ENCODE measurements at regions not wholly inside any gene's neighbourhood (a gene's known extent, or its start where the extent isn't known, plus 50 kb on each side); places are given as distances from the start of the nearest gene placed in this dataset.

DNA sequence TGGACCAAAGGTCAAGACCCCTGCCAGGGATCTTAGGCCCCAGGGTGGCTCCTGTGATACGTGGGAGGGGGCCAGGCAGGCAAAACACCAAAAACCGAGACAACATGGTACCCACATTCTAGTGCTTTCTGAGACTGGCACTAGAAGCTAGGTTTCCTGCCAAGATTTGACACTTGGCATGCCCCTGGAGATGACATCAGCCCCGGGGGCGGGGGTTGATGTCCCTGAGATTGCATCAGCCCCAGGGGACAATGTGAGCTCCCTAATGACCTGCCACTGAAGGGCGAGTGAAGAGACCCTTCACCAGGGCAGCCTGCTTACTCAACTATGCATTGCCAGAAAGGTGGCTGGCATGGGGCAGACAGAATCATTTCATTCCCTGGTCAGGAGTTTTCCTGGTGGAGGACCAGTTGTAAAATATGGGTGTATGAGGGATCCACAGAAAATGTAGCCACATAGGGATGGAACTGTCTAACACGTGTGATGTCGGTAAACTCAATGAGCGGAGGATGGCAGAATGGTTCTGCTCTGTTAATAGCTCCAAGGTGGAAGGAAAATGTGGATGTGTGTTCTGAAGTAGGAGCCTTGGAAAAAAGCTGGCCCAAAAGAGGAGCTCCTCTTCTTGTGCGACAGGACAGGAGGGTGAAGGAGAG, 219.7 kb downstream of the UNC5CL start:
- Mint-ChIP-seq H3K9me3 (no peaks in the 10 kb centered on the region), H3K27ac (no peak overlapping the region), H3K4me1 (no peaks in the 10 kb centered on the region), H3K4me3 (no peak overlapping the region), H3K36me3 (no peaks in the 10 kb centered on the region)
- ATAC-seq (no peak), DNase-seq (ENCODE audit: low spot score in 2 of 2) (no peak)

DNA sequence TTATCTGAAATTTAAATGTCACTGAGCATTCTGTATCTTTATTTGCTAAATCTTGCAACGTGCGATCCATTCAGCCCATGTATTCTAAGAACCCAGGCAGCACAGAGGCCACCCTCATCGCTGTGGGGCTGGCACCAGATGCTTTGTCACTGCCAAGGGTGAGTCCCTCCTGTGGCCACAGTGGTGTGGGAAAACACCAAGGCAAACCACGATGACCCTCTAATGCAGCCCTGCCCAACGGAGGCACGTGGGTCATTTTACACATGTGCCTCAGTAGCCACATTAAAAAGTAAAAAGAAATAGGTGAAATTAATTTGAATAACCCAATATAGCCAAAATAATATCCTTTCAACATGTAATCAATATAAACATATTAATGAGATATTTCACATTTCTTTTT, 221.7 kb downstream of the UNC5CL start:
- Mint-ChIP-seq H3K9me3 (no peaks in the 10 kb centered on the region), H3K4me3 (no peak overlapping the region), H3K4me1 (no peaks in the 10 kb centered on the region), H3K27ac (no peak overlapping the region), H3K36me3 (no peaks in the 10 kb centered on the region)
- ATAC-seq (no peak), DNase-seq (ENCODE audit: low spot score in 2 of 2) (no peak)

DNA sequence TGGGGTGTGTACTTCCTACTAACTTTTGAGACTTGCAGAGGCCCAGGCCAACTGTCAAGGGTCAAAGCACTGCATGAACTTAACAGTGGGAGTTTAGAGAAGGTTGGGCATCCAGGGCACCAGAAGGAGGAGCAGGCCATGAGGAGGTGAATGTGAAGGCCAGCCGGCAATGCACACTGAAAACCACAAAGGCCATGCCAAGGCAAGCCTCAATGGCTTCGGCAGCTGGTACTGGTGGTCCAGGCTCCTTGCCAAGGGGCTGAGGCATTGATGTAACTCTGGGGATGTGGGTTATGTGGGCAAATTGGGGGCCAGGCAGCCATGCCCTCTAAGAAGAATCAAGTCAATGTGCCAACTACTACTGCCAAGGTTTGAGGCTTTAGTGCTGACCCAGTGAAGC, 222.4 kb downstream of the UNC5CL start:
- H3K4me1 Mint-ChIP-seq, result no peaks in the 10 kb centered on the region
- no peaks in the 10 kb centered on the region for H3K36me3 Mint-ChIP-seq
- no peak overlapping the region for H3K27ac Mint-ChIP-seq
- H3K4me3 Mint-ChIP-seq, result no peak overlapping the region
- DNase-seq (ENCODE audit: low spot score in 2 of 2), result no peak
- H3K9me3 Mint-ChIP-seq, result no peaks in the 10 kb centered on the region
- no peak for ATAC-seq

DNA sequence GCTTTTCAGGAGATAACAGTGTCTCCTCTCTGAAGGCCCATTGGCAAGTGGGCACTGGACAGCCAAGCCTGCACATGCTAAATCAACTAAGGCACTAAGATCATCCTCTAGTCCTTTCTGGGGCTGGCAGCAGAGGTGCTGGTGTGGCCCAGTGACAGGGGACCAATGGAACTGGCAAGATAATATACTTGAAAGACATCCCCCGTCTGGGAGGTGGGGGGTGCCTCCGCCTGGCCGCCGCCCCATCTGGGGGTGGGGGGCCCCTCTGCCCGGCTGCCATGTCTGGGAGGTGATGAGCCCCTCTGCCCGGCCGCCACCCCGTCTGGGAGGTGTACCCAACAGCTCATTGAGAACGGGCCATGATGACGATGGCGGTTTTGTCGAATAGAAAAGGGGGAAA, 223.3 kb downstream of the UNC5CL start:
- H3K4me3 Mint-ChIP-seq, result no peak overlapping the region

DNA sequence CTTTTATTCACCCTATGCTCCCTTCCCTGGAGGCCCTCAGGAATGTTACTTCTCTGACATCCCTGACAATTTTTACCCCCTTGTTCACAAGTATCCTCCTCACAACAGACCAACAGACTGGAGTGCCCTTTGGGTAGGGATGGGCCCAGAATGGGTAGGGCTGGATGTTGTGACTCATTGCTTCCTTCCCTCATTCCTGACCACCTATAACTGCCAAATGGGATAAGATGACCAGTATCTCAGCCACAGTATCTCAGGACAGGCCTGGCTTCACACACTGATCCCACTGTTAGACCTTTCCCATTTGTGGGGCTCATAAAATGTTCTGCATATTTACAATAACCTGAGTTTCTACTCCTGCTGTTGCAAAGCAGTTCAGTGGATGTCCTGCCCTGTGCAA, 223.0 kb upstream of the LRFN2 start:
- no peak overlapping the region for H3K27ac Mint-ChIP-seq
- no peaks in the 10 kb centered on the region for H3K4me1 Mint-ChIP-seq
- DNase-seq (ENCODE audit: low spot score in 2 of 2) (no peak), ATAC-seq (no peak)
- H3K4me3 Mint-ChIP-seq, result no peak overlapping the region
- H3K9me3 Mint-ChIP-seq, result no peaks in the 10 kb centered on the region
- H3K36me3 Mint-ChIP-seq, result no peaks in the 10 kb centered on the region

More for the DNA sequence above, 223.3 kb downstream of the UNC5CL start:
- H3K9me3 Mint-ChIP-seq, result no peaks in the 10 kb centered on the region
- no peaks in the 10 kb centered on the region for H3K4me1 Mint-ChIP-seq
- H3K36me3 Mint-ChIP-seq, result no peaks in the 10 kb centered on the region
- ATAC-seq (no peak), DNase-seq (ENCODE audit: low spot score in 2 of 2) (no peak)
- no peak overlapping the region for H3K27ac Mint-ChIP-seq

DNA sequence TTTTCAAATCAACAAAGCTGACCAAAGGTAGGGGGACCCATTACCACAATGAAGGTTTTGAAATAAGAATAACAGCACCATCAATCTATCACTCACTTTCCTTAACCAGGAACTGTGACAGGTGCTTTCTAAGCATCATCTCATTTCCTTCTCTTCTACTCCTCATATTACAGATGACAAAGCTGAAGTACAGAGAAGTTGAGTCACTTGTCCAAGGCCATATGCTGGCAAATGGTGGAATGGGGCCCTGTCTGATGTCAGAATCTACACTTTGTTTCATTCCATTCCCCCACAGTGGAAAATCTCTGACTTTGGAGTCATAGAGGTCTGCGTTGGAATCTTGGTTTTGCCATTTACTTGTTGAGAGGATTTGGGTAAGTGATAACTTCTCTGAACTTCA, 222.5 kb upstream of the LRFN2 start:
- Mint-ChIP-seq H3K36me3 (no peaks in the 10 kb centered on the region), H3K9me3 (no peaks in the 10 kb centered on the region), H3K27ac (no peak overlapping the region), H3K4me3 (no peak overlapping the region), H3K4me1 (no peaks in the 10 kb centered on the region)
- ATAC-seq, result no peak
- no peak for DNase-seq (ENCODE audit: low spot score in 2 of 2)

DNA sequence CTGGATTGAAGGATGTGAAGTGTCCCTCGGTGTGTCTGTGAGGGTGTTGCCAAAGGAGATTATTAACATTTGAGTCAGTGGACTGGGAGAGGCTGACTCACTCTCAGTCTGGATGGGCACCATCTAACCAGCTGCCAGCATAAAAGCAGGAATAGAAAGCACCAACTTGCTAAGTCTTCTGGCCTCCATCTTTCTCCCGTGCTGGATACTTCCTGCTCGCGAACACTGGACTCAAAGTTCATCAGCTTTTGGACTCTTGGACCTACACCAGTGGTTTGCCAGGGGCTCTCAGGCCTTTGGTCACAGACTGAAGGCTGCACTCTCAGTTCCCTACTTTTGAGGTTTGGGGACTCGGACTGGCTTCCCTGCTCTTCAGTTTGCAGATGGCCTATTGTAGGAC, 220.3 kb upstream of the LRFN2 start:
- Mint-ChIP-seq H3K36me3 (no peaks in the 10 kb centered on the region), H3K9me3 (no peaks in the 10 kb centered on the region), H3K4me3 (no peak overlapping the region), H3K4me1 (peaks cover under 1% of the 10 kb centered on the region), H3K27ac (no peak overlapping the region)
- DNase-seq (ENCODE audit: low spot score in 2 of 2) (no peak), ATAC-seq (no peak)

DNA sequence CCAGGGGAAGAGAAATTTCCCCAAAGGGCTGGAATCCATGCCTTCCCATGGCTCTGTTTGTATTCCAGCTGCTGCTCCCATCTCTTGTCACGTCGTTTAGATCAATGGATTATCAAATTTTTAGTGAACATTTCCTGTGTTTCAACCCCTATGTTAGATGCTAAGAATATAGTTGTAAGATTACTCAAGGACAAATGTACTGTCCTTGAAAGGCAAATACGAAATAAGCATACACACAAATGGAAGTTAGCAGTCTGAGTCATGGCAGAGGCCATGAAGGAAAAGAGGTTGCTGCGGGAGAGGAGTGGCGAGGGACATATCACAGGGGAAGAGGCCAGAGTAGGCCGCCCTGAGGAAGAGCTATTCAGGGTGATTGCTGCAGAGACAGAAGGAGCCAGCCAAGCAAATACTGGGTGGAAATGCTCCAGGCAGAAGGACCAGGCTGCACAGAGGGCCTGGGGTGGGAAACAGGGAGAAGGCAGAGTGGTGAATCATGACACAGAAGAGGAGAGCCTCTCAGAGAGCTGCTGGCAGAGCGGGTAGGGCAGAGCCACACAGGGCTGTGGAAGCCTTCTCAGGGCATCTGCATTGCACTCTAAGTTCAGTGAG, 219.2 kb upstream of the LRFN2 start:
- Mint-ChIP-seq H3K9me3 (no peaks in the 10 kb centered on the region), H3K36me3 (no peaks in the 10 kb centered on the region)

DNA sequence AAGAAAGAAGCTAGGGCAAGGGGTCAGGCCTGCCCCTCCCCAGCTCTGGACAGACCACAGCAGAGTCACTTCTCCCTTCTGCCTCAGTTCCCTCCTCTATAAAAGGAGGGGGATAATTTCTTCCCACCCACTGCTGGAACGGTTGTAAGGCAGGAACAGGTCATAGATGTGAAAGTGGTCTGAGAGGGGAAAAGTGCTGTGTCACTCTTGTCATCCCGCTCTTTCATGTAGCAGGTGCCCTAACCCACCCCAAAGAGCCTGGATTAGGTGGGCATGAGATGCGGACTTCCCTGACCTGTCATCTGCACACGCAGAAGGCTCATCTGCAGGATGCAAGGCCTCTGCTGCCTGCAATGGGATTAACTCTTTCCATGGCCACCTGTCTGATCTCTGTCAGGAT, 218.2 kb upstream of the LRFN2 start:
- no peak for ATAC-seq
- Mint-ChIP-seq H3K9me3 (no peaks in the 10 kb centered on the region), H3K36me3 (no peaks in the 10 kb centered on the region), H3K4me1 (peaks cover 13% of the 10 kb centered on the region), H3K27ac (no peak overlapping the region), H3K4me3 (no peak overlapping the region)
- no peak for DNase-seq (ENCODE audit: low spot score in 2 of 2)

More for the DNA sequence above, 219.2 kb upstream of the LRFN2 start:
- no peak for DNase-seq (ENCODE audit: low spot score in 2 of 2)
- no peak for ATAC-seq
- no peak overlapping the region for H3K27ac Mint-ChIP-seq
- H3K4me1 Mint-ChIP-seq, result peaks cover 12% of the 10 kb centered on the region
- H3K4me3 Mint-ChIP-seq, result no peak overlapping the region

DNA sequence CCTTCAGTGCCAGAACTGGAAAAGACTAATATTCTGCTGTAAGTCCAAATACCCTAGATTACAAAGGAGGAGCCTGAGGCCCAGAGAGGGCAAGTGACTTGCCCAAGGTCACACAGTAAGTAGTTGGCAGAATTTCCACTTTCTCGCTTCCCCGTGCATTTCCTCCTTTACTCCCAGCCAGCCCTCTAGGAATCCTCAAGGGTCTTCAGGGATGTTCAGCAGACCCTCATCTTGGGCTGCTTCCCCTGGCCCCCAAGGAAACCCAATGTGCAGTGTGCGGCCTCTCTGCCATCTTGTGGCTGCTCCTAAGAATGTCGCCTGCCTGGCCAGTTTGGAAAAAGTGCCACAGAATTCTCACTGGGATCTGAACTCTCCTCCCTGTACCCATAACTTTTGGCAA, 217.7 kb upstream of the LRFN2 start:
- H3K27ac Mint-ChIP-seq, result no peak overlapping the region
- H3K4me3 Mint-ChIP-seq, result no peak overlapping the region
- H3K4me1 Mint-ChIP-seq, result peaks cover 13% of the 10 kb centered on the region
- ATAC-seq (no peak), DNase-seq (ENCODE audit: low spot score in 2 of 2) (no peak)
- H3K9me3 Mint-ChIP-seq, result no peaks in the 10 kb centered on the region
- H3K36me3 Mint-ChIP-seq, result no peaks in the 10 kb centered on the region

DNA sequence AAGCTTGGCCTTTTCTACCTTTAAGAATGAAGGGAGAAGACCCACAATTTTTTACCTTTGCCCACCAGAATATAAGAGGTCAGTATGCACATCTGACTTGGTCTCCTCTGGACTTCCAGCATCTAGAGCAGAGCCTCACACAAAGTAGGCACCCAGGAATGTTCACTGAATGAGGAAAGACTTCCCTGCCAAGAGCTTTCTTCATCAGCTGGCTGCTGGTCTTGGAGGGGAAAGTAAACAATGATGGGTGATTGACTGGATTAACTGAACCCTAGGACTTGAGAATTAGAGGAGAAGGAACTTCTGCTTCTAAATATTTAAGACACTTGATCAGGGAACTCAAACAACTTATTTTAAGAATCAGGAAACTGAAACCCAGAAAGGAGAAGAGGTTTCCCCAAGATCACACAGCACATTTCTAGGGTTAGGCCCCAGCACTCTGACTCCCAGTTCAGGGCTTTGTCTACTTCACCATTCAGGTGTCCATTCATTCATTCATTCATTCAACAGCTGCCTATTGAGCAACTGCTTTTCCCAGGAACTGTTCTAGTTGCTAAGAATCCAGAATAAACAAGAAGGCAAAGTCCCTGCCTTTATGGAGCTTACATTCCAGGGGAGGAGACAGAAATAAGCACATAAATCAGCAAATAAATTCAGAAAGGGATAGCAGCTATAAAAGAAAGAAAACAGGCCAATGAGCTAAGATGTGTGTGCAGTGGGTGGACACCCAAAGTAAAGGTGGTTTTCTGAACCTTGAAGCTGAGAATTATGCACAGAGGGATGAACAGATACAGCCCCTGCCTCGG, 216.9 kb upstream of the LRFN2 start:
- H3K9me3 Mint-ChIP-seq, result no peaks in the 10 kb centered on the region
- no peaks in the 10 kb centered on the region for H3K36me3 Mint-ChIP-seq
- no peak overlapping the region for H3K27ac Mint-ChIP-seq
- H3K4me3 Mint-ChIP-seq, result no peak overlapping the region
- ATAC-seq, result no peak
- peaks cover 13% of the 10 kb centered on the region for H3K4me1 Mint-ChIP-seq
- DNase-seq (ENCODE audit: low spot score in 2 of 2), result no peak

DNA sequence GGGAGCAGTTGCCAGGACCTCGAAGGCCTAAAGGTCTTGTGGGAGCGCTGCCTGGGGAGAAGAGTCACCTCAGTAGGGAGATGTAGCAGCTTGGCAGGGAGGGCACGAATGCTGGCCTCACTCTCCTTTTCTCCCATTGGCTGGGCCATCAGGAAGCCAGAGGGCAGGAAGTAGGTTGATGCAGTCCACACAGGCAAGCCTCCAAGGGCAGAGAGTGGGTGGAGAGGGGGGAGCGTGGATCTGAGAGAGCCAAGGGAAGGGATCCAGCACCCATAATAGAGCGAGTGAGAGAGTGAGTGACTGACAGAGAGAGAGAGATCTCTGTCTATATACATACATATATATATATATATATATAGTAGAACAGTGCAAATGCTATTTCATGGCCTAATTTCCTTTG, 215.3 kb upstream of the LRFN2 start:
- no peaks in the 10 kb centered on the region for H3K36me3 Mint-ChIP-seq
- H3K9me3 Mint-ChIP-seq, result no peaks in the 10 kb centered on the region
- DNase-seq (ENCODE audit: low spot score in 2 of 2), result no peak
- no peak for ATAC-seq
- peaks cover 13% of the 10 kb centered on the region for H3K4me1 Mint-ChIP-seq
- H3K27ac Mint-ChIP-seq, result no peak overlapping the region
- H3K4me3 Mint-ChIP-seq, result no peak overlapping the region

DNA sequence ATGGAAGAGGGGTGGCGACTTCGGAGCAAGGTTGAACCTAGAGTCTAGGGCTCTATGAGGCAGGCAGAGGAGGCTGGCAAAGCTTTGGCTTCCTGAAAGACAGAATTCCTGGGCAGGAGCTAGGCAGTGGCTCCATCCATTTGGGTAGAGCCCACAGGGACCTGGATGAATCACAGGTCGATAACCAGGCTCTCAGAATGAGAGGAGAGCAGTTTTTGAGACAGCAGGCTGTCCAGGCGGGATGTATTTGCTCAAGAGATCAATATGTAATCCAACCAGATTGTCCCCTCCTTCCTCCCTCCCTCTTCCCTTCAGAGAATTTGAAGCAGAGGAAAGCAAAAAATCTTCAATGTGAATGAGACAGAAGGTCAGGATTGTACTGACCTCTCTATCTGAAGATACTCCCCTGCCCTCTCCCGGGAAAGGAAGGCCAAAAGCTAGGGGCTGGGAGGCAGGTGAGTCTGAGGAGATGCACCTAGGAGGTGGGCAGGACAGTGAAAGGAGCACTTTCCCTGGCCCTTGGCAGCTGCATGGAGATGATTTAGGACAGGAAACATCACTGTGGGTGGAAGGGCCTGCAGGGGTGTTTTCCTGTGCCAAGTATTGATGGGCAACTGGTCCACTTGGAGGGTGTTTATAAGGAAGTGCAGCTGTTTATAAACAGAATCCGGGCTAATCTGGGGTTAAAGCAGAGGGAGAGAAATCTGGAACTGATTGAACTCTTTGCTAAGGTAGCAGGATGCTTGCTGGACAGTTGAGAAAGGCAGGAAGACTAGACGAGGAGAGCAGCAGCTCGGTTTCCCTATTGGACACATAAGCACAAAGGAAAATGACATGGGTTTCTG, 212.4 kb upstream of the LRFN2 start:
- Mint-ChIP-seq H3K36me3 (no peaks in the 10 kb centered on the region), H3K9me3 (no peaks in the 10 kb centered on the region), H3K27ac (no peak overlapping the region), H3K4me3 (no peak overlapping the region), H3K4me1 (peaks cover 13% of the 10 kb centered on the region)
- no peak for ATAC-seq
- DNase-seq (ENCODE audit: low spot score in 2 of 2), result no peak

DNA sequence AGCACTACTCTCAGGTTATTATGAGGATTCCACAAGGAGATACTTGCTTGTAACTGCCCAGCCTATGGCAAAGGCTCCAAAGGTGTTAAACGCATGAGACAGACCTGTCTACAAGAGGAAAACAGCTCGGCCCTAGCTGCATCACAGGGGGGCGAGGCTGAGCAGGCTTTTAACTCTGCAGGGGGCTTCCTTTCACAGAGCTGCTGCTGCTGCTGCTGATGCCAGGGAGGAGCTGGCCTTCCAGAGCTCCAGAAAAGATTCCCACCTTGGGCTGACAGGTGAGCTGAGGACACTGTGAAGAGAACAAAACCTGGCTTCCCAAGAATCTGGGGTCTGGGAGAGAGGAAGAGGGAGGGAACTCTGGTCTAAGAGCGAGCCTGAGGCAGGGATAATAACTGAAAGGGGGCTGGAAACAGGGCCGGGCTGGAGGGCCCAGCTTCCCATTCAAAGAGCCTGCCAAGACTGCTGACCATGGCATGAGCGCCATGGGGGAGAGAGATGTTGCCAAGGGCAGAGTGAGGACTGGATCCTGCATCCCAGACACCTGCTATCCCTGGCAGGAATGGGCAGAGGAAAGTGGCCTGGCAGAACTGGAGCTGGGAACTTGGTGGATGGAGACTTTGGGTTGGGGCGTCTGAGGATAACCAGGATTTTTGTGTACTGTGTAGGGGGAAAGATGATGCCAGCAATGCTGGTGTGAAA, 211.1 kb upstream of the LRFN2 start:
- Mint-ChIP-seq H3K27ac (no peak overlapping the region), H3K9me3 (no peaks in the 10 kb centered on the region), H3K4me1 (peaks cover 13% of the 10 kb centered on the region), H3K4me3 (no peak overlapping the region), H3K36me3 (no peaks in the 10 kb centered on the region)
- DNase-seq (ENCODE audit: low spot score in 2 of 2) (no peak), ATAC-seq (no peak)

Data from stimulated activated effector memory CD8-positive, alpha-beta T cell treated with anti-CD3 and anti-CD28 coated beads, Interleukin-12 subunit alpha, Interleukin-12 subunit beta, amount 100 ng/mL, for 72 hours (primary cell).